GM23338 (cell line): ENCODE measurements at regions not wholly inside any gene's neighbourhood (a gene's known extent, or its start where the extent isn't known, plus 50 kb on each side); places are given as distances from the start of the nearest gene placed in this dataset.

Source experiments
- ATAC-seq: fragments of 200-7000 bp; cut with Tn5 transposase; 3 replicates; pipeline ENCODE4 v1.9.1; 2020
- DNase-seq: peaks from one replicate; pipeline ENCODE4 v3.0.0-alpha.2; 2015; ENCODE audit warnings: low spot score
- H2AFZ ChIP-seq: fragments of 200-600 bp; sonication (generic); 2 replicates; pipeline ENCODE4 v1.8.0; 2016; ENCODE audit warnings: antibody characterized with exemption, mild to moderate bottlenecking, moderate library complexity
- H3F3A ChIP-seq: fragments of 200-600 bp; sonication (generic); replicated peaks from 2 replicates; pipeline ENCODE4 v1.8.0; 2017; ENCODE audit warnings: antibody characterized with exemption, mixed run types, low read depth
- H3K27ac ChIP-seq: fragments of 200-600 bp; sonication (generic); 2 replicates; pipeline ENCODE4 v1.6.1; 2016; ENCODE audit warnings: low read depth
- H3K27me3 ChIP-seq: fragments of 200-600 bp; sonication (generic); 2 replicates; pipeline ENCODE4 v1.8.0; 2016; ENCODE audit warnings: mild to moderate bottlenecking, mixed run types, moderate library complexity; ENCODE audit not compliant: insufficient read depth
- H3K36me3 ChIP-seq: fragments of 200-600 bp; sonication (generic); 2 replicates; pipeline ENCODE4 v1.8.0; 2016; ENCODE audit warnings: mild to moderate bottlenecking; ENCODE audit not compliant: insufficient read depth
- H3K4me1 ChIP-seq: fragments of 200-600 bp; sonication (generic); 2 replicates; pipeline ENCODE4 v1.8.0; 2016; ENCODE audit warnings: mild to moderate bottlenecking, moderate library complexity; ENCODE audit not compliant: insufficient read depth
- H3K4me2 ChIP-seq: fragments of 200-600 bp; sonication (generic); 2 replicates; pipeline ENCODE4 v1.7.1; 2017; ENCODE audit warnings: mixed run types
- H3K4me3 ChIP-seq: fragments of 200-600 bp; sonication (generic); 2 replicates; pipeline ENCODE4 v1.6.1; 2016; ENCODE audit warnings: mixed run types
- H3K79me2 ChIP-seq: fragments of 200-600 bp; sonication (generic); replicated peaks from 2 replicates; pipeline ENCODE4 v1.8.0; 2017; ENCODE audit warnings: mild to moderate bottlenecking; ENCODE audit not compliant: insufficient read depth
- H3K9me2 ChIP-seq: fragments of 200-600 bp; sonication (generic); 2 replicates; pipeline ENCODE4 v1.8.0; 2017; ENCODE audit not compliant: insufficient read depth
- H4K20me1 ChIP-seq: fragments of 200-600 bp; sonication (generic); replicated peaks from 2 replicates; pipeline ENCODE4 v1.8.0; 2017; ENCODE audit warnings: mild to moderate bottlenecking; ENCODE audit not compliant: insufficient read depth
- H3K27ac Mint-ChIP-seq: 2 replicates; pipeline ENCODE4 v1.8.0; 2020; ENCODE audit warnings: inconsistent platforms, mild to moderate bottlenecking, moderate library complexity, mixed read lengths
- H3K27me3 Mint-ChIP-seq: 3 replicates; pipeline ENCODE4 v1.8.0; 2022; ENCODE audit warnings: low read depth, mild to moderate bottlenecking, moderate library complexity, mixed read lengths, inconsistent platforms; ENCODE audit not compliant: insufficient read depth, poor library complexity
- H3K36me3 Mint-ChIP-seq: 3 replicates; pipeline ENCODE4 v1.8.0; 2021; ENCODE audit warnings: low read depth, mild to moderate bottlenecking, inconsistent platforms, moderate library complexity, mixed read lengths
- H3K4me1 Mint-ChIP-seq: 3 replicates; pipeline ENCODE4 v1.8.0; 2020; ENCODE audit warnings: mild to moderate bottlenecking, inconsistent platforms, mixed read lengths
- H3K4me3 Mint-ChIP-seq: 3 replicates; pipeline ENCODE4 v1.8.0; 2021; ENCODE audit warnings: moderate library complexity, mild to moderate bottlenecking, inconsistent platforms, mixed read lengths
- H3K9me3 Mint-ChIP-seq: 3 replicates; pipeline ENCODE4 v1.8.0; 2020; ENCODE audit warnings: moderate library complexity, mild to moderate bottlenecking, inconsistent platforms, mixed read lengths
- CREB1 ChIP-seq: fragments of 250-450 bp; sonication (Bioruptor Pico); IDR thresholded peaks from 2 replicates; pipeline ENCODE4 v1.5.0; 2020; ENCODE audit warnings: low read depth, mild to moderate bottlenecking, moderate library complexity
- EZH2 ChIP-seq: fragments of 200-600 bp; sonication (generic); IDR thresholded peaks from one replicate; pipeline ENCODE4 v1.8.0; 2017; ENCODE audit warnings: antibody characterized with exemption, mild to moderate bottlenecking, low read depth; ENCODE audit not compliant: unreplicated experiment
- EZH2phosphoT487 ChIP-seq: fragments of 200-600 bp; sonication (generic); IDR thresholded peaks from one replicate; pipeline ENCODE4 v1.8.1; 2018; ENCODE audit warnings: antibody characterized with exemption; ENCODE audit not compliant: unreplicated experiment
- JUNB ChIP-seq: IDR thresholded peaks from one replicate; pipeline ENCODE4 v1.6.1; 2016; ENCODE audit warnings: antibody characterized with exemption; ENCODE audit not compliant: unreplicated experiment
- NANOG ChIP-seq: IDR thresholded peaks from 2 replicates; pipeline ENCODE4 v1.6.1; 2016; ENCODE audit warnings: antibody characterized with exemption, borderline replicate concordance
- POLR2AphosphoS5 ChIP-seq: IDR thresholded peaks from 2 replicates; pipeline ENCODE4 v1.6.1; 2016; ENCODE audit warnings: antibody characterized with exemption, low read depth
- STAT1 ChIP-seq: IDR thresholded peaks from one replicate; pipeline ENCODE4 v1.6.1; 2016; ENCODE audit warnings: antibody characterized with exemption; ENCODE audit not compliant: unreplicated experiment
- ZNF114 ChIP-seq: fragments of 250-450 bp; sonication (Bioruptor Pico); IDR thresholded peaks from 2 replicates; pipeline ENCODE4 v1.5.0; 2020; ENCODE audit warnings: mild to moderate bottlenecking, moderate library complexity
- ZNF331 ChIP-seq: fragments of 250-450 bp; sonication (Bioruptor Pico); IDR thresholded peaks from 2 replicates; pipeline ENCODE4 v1.5.0; 2020; ENCODE audit warnings: low read depth, mild to moderate bottlenecking, moderate library complexity
- TF ChIP-seq, protein P1 (sequence below): IDR thresholded peaks from one replicate; pipeline ENCODE4 v1.6.1; 2018; ENCODE audit warnings: antibody characterized with exemption; ENCODE audit not compliant: unreplicated experiment
- TF ChIP-seq, protein P2 (sequence below): fragments of 250-450 bp; sonication (Bioruptor Pico); IDR thresholded peaks from 2 replicates; pipeline ENCODE4 v1.5.0; 2020; ENCODE audit warnings: mild to moderate bottlenecking, moderate library complexity
- TF ChIP-seq, protein P3 (sequence below), 2 experiments: fragments of 200-600 bp in 1 of 2; sonication (generic) in 1 of 2; conservative IDR thresholded peaks; 2 replicates each; pipeline versions ENCODE4 v1.5.1 to v1.6.1; 2016 to 2017; ENCODE audit warnings: antibody characterized with exemption in 2 of 2, low read depth in 2 of 2, mild to moderate bottlenecking in 2 of 2, moderate library complexity in 1 of 2
- TF ChIP-seq, protein P4 (sequence below): IDR thresholded peaks from 2 replicates; pipeline ENCODE4 v1.6.1; 2016; ENCODE audit warnings: antibody characterized with exemption

DNA sequence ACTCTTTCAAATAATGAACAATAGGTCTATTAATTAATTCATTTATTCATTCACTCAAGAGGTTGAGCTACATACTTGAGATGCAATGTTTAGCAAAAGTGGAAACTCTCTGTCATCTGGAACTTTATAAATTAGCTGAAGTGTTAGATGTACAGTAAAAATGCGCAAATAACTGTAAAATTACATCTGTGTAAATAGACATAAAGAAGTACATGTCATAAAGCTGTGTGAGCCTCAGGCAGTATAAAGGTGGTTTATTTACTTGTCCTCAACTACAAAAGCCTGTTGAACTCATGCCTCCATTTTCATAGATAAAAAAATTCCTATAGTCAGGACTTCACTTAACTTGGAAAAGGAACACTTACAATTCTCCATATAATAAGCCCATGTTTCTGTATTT, 343.1 kb downstream of the CDH11 start:
- TF ChIP-seq NANOG = no peak
- TF ChIP-seq, protein P1, sequence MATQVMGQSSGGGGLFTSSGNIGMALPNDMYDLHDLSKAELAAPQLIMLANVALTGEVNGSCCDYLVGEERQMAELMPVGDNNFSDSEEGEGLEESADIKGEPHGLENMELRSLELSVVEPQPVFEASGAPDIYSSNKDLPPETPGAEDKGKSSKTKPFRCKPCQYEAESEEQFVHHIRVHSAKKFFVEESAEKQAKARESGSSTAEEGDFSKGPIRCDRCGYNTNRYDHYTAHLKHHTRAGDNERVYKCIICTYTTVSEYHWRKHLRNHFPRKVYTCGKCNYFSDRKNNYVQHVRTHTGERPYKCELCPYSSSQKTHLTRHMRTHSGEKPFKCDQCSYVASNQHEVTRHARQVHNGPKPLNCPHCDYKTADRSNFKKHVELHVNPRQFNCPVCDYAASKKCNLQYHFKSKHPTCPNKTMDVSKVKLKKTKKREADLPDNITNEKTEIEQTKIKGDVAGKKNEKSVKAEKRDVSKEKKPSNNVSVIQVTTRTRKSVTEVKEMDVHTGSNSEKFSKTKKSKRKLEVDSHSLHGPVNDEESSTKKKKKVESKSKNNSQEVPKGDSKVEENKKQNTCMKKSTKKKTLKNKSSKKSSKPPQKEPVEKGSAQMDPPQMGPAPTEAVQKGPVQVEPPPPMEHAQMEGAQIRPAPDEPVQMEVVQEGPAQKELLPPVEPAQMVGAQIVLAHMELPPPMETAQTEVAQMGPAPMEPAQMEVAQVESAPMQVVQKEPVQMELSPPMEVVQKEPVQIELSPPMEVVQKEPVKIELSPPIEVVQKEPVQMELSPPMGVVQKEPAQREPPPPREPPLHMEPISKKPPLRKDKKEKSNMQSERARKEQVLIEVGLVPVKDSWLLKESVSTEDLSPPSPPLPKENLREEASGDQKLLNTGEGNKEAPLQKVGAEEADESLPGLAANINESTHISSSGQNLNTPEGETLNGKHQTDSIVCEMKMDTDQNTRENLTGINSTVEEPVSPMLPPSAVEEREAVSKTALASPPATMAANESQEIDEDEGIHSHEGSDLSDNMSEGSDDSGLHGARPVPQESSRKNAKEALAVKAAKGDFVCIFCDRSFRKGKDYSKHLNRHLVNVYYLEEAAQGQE = no peak
- TF ChIP-seq JUNB = no peak
- TF ChIP-seq, protein P2, sequence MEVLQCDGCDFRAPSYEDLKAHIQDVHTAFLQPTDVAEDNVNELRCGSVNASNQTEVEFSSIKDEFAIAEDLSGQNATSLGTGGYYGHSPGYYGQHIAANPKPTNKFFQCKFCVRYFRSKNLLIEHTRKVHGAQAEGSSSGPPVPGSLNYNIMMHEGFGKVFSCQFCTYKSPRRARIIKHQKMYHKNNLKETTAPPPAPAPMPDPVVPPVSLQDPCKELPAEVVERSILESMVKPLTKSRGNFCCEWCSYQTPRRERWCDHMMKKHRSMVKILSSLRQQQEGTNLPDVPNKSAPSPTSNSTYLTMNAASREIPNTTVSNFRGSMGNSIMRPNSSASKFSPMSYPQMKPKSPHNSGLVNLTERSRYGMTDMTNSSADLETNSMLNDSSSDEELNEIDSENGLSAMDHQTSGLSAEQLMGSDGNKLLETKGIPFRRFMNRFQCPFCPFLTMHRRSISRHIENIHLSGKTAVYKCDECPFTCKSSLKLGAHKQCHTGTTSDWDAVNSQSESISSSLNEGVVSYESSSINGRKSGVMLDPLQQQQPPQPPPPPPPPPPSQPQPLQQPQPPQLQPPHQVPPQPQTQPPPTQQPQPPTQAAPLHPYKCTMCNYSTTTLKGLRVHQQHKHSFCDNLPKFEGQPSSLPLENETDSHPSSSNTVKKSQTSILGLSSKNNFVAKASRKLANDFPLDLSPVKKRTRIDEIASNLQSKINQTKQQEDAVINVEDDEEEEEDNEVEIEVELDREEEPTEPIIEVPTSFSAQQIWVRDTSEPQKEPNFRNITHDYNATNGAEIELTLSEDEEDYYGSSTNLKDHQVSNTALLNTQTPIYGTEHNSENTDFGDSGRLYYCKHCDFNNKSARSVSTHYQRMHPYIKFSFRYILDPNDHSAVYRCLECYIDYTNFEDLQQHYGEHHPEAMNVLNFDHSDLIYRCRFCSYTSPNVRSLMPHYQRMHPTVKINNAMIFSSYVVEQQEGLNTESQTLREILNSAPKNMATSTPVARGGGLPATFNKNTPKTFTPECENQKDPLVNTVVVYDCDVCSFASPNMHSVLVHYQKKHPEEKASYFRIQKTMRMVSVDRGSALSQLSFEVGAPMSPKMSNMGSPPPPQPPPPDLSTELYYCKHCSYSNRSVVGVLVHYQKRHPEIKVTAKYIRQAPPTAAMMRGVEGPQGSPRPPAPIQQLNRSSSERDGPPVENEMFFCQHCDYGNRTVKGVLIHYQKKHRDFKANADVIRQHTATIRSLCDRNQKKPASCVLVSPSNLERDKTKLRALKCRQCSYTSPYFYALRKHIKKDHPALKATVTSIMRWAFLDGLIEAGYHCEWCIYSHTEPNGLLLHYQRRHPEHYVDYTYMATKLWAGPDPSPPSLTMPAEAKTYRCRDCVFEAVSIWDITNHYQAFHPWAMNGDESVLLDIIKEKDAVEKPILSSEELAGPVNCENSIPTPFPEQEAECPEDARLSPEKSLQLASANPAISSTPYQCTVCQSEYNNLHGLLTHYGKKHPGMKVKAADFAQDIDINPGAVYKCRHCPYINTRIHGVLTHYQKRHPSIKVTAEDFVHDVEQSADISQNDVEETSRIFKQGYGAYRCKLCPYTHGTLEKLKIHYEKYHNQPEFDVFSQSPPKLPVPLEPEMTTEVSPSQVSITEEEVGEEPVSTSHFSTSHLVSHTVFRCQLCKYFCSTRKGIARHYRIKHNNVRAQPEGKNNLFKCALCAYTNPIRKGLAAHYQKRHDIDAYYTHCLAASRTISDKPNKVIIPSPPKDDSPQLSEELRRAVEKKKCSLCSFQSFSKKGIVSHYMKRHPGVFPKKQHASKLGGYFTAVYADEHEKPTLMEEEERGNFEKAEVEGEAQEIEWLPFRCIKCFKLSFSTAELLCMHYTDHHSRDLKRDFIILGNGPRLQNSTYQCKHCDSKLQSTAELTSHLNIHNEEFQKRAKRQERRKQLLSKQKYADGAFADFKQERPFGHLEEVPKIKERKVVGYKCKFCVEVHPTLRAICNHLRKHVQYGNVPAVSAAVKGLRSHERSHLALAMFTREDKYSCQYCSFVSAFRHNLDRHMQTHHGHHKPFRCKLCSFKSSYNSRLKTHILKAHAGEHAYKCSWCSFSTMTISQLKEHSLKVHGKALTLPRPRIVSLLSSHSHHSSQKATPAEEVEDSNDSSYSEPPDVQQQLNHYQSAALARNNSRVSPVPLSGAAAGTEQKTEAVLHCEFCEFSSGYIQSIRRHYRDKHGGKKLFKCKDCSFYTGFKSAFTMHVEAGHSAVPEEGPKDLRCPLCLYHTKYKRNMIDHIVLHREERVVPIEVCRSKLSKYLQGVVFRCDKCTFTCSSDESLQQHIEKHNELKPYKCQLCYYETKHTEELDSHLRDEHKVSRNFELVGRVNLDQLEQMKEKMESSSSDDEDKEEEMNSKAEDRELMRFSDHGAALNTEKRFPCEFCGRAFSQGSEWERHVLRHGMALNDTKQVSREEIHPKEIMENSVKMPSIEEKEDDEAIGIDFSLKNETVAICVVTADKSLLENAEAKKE = no peak
- TF ChIP-seq, protein P3, sequence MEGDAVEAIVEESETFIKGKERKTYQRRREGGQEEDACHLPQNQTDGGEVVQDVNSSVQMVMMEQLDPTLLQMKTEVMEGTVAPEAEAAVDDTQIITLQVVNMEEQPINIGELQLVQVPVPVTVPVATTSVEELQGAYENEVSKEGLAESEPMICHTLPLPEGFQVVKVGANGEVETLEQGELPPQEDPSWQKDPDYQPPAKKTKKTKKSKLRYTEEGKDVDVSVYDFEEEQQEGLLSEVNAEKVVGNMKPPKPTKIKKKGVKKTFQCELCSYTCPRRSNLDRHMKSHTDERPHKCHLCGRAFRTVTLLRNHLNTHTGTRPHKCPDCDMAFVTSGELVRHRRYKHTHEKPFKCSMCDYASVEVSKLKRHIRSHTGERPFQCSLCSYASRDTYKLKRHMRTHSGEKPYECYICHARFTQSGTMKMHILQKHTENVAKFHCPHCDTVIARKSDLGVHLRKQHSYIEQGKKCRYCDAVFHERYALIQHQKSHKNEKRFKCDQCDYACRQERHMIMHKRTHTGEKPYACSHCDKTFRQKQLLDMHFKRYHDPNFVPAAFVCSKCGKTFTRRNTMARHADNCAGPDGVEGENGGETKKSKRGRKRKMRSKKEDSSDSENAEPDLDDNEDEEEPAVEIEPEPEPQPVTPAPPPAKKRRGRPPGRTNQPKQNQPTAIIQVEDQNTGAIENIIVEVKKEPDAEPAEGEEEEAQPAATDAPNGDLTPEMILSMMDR (conservative IDR thresholded peaks at IDR 0.05; ENCODE audit: low read depth in 2 of 2) = no peak
- no peak for TF ChIP-seq POLR2AphosphoS5
- no peak for TF ChIP-seq EZH2phosphoT487
- TF ChIP-seq ZNF331 (CRISPR knock-in tag) = no peak
- no peak for TF ChIP-seq STAT1
- no peak for TF ChIP-seq EZH2
- no peak for TF ChIP-seq CREB1 (CRISPR knock-in tag)
- TF ChIP-seq, protein P4, sequence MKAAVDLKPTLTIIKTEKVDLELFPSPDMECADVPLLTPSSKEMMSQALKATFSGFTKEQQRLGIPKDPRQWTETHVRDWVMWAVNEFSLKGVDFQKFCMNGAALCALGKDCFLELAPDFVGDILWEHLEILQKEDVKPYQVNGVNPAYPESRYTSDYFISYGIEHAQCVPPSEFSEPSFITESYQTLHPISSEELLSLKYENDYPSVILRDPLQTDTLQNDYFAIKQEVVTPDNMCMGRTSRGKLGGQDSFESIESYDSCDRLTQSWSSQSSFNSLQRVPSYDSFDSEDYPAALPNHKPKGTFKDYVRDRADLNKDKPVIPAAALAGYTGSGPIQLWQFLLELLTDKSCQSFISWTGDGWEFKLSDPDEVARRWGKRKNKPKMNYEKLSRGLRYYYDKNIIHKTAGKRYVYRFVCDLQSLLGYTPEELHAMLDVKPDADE = no peak
- no peak for TF ChIP-seq ZNF114

More for the DNA sequence above, 343.1 kb downstream of the CDH11 start:
- H3K27me3 Mint-ChIP-seq = no peaks in the 10 kb centered on the region
- Histone ChIP-seq H3K4me1 (no peaks in the 10 kb centered on the region), H3K4me2 (no peak overlapping the region), H3K79me2 (no peaks in the 10 kb centered on the region), H3K27me3 (no peaks in the 10 kb centered on the region), H3K36me3 (no peaks in the 10 kb centered on the region), H3K4me3 (no peak overlapping the region), H3K9me2 (no peaks in the 10 kb centered on the region), H4K20me1 (no peaks in the 10 kb centered on the region), H3F3A (no peaks in the 10 kb centered on the region), H3K27ac (no peak overlapping the region), H2AFZ (no peak overlapping the region)
- no peak overlapping the region for H3K27ac Mint-ChIP-seq
- no peak overlapping the region for H3K4me3 Mint-ChIP-seq
- no peaks in the 10 kb centered on the region; the same call in 2 of the 3 replicates for H3K9me3 Mint-ChIP-seq
- no peaks in the 10 kb centered on the region for H3K4me1 Mint-ChIP-seq
- H3K36me3 Mint-ChIP-seq = no peaks in the 10 kb centered on the region
- no peak for ATAC-seq
- no peak for DNase-seq
